ENCODE measurements at regions not wholly inside any gene's neighbourhood (a gene's known extent, or its start where the extent isn't known, plus 50 kb on each side); places are given as distances from the start of the nearest gene placed in this dataset.

GRCh38 chr13:57075588-57075987, 65.1 kb upstream of the PRR20A start:
- TF ChIP-seq, protein P1, sequence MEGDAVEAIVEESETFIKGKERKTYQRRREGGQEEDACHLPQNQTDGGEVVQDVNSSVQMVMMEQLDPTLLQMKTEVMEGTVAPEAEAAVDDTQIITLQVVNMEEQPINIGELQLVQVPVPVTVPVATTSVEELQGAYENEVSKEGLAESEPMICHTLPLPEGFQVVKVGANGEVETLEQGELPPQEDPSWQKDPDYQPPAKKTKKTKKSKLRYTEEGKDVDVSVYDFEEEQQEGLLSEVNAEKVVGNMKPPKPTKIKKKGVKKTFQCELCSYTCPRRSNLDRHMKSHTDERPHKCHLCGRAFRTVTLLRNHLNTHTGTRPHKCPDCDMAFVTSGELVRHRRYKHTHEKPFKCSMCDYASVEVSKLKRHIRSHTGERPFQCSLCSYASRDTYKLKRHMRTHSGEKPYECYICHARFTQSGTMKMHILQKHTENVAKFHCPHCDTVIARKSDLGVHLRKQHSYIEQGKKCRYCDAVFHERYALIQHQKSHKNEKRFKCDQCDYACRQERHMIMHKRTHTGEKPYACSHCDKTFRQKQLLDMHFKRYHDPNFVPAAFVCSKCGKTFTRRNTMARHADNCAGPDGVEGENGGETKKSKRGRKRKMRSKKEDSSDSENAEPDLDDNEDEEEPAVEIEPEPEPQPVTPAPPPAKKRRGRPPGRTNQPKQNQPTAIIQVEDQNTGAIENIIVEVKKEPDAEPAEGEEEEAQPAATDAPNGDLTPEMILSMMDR (IDR thresholded peaks at IDR 0.05), result no peak
- TF ChIP-seq POLR2AphosphoS5 (IDR thresholded peaks at IDR 0.05) (no peak), POLR2A (IDR thresholded peaks at IDR 0.05) (no peak), EP300 (IDR thresholded peaks at IDR 0.05) (no peak)

Measured in stomach (tissue), 4 donors.